ENCODE measurements at regions not wholly inside any gene's neighbourhood (a gene's known extent, or its start where the extent isn't known, plus 50 kb on each side); places are given as distances from the start of the nearest gene placed in this dataset.

DNA sequence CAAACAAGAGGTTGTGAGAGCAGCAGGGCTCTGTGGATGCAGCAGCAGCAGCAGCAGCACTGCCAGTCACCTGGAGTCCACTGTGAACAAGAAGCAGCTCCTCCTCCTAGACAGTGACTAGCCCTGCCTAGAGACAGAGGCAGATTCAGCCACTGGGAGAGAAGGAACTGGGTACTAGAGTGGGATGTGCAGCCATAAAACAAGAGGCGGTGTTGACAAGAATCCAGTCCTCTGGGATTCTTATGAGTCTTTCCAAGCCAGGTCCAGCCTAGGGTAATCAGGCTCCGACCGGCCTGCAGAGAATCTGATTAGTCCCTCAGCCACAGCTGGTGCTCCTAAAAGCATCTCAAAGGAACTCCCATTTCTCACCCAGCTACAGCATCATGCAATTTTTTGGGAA is 83.9 kb upstream of the USP47 start:
- H3K4me3 ChIP-seq (ENCODE audit: low read length), result no peak overlapping the region
- no peak for DNase-seq (ENCODE audit: low read depth)
- TF ChIP-seq, protein P1, sequence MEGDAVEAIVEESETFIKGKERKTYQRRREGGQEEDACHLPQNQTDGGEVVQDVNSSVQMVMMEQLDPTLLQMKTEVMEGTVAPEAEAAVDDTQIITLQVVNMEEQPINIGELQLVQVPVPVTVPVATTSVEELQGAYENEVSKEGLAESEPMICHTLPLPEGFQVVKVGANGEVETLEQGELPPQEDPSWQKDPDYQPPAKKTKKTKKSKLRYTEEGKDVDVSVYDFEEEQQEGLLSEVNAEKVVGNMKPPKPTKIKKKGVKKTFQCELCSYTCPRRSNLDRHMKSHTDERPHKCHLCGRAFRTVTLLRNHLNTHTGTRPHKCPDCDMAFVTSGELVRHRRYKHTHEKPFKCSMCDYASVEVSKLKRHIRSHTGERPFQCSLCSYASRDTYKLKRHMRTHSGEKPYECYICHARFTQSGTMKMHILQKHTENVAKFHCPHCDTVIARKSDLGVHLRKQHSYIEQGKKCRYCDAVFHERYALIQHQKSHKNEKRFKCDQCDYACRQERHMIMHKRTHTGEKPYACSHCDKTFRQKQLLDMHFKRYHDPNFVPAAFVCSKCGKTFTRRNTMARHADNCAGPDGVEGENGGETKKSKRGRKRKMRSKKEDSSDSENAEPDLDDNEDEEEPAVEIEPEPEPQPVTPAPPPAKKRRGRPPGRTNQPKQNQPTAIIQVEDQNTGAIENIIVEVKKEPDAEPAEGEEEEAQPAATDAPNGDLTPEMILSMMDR (IDR thresholded peaks at IDR 0.05; ENCODE audit: insufficient read depth, low read depth, low read length, missing control alignments), result no peak

DNA sequence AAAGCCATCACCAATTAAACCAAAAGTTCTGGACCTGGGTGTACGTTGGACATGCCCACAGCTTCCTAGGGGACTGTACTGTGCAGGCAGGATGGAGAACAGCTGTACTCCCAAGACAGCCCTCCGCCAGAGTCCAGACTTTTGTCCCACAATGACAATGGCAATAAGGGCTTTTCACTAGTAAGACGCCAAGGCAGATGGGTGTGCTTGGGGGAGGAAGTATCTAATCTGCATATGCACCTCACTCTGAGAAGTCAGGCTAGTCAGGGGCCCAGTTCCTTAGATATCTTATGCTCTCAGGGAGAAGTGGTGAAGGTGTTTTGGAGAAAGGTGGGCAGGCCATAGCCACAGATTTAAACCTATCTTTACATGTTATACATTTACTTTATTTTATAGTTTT is 85.1 kb upstream of the USP47 start:
- DNase-seq (ENCODE audit: low read depth), result no peak
- H3K4me3 ChIP-seq (ENCODE audit: low read length), result no peak overlapping the region
- TF ChIP-seq, protein P1 (IDR thresholded peaks at IDR 0.05; ENCODE audit: insufficient read depth, low read depth, low read length, missing control alignments), result no peak

DNA sequence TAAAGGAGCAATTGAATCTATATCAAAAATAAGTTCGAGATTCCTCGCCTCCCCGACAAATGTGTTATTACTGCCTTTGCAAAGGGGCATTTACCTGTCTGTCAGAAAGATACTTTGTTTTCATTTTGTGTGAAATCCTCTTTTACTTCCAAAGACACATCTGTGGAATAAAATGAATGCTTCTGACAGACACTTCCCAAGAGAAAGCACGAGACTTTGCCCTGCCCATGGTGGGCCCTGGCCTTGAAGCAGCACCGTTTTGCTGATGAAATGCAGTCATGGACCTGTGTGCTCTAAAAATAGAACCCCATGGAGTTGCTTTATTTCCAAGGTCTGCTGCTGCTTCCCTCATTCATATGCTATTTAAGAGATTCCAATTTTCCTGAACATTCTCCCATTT is 85.9 kb upstream of the USP47 start:
- DNase-seq (ENCODE audit: low read depth), result no peak
- no peak overlapping the region for H3K4me3 ChIP-seq (ENCODE audit: low read length)
- TF ChIP-seq, protein P1 (IDR thresholded peaks at IDR 0.05; ENCODE audit: insufficient read depth, low read depth, low read length, missing control alignments), result no peak

DNA sequence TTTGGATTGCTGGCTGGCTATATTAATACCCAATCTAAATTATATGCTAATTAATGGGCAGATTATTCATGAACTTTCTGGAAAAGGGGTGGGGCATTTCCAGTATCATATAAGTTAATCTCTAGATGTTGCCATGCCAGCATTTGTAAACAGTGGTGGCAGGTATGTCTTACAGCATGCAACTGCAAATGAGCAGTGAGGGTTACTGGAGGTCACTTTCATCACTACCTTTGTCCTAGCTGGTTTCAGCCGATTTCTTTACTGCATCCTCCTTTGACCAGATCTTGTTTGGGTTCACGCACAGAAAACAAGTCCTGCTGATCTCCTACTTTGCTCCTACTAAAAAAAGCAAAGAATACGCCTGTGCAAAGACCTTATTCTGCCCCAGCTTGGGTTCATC is 89.1 kb upstream of the USP47 start:
- no peak overlapping the region for H3K4me3 ChIP-seq (ENCODE audit: low read length)
- TF ChIP-seq, protein P1 (IDR thresholded peaks at IDR 0.05; ENCODE audit: insufficient read depth, low read depth, low read length, missing control alignments), result no peak
- peak; percentile 12 for DNase-seq (ENCODE audit: low read depth)

DNA sequence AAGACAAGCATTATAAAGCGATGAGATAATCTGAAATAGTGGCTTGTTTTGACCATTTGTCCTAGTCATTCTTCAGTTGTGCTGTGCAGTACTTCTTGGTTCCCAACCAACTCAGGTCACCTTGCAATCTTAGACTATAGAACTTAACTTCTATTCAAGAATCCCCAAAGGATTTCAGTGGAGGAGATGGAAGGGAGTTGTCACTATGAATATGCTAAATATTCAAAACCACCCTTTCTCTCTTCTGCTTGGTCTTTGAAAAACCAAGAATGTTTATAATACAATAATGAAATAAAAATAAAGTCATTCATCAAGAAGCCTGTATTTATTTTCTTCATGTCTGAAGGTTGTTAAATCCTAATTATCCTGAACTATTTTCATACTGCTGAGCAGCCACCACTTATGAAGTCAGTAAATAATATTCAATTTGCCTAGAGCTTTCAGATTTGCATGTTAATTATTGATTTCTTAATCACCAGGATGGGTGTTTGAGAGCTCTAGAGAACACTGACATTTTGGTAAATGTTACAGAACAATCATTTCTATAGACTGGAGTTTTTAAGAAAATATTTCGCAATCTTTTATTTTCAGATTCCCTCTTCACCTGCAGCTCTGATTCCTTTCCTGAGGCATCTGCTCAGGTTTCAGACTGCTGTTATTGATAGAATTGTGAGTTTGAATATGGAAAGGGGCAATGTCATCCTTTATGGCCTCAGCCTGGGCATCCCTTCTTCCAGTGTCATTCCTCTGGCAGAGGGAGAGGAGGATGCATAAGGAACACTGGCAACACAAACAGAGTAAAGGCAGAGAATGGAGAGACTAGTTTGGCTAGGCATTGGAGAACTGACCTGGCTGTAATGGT is 91.5 kb upstream of the USP47 start:
- no peak overlapping the region for H3K4me3 ChIP-seq (ENCODE audit: low read length)
- TF ChIP-seq, protein P1 (IDR thresholded peaks at IDR 0.05; ENCODE audit: insufficient read depth, low read depth, low read length, missing control alignments), result no peak

DNA sequence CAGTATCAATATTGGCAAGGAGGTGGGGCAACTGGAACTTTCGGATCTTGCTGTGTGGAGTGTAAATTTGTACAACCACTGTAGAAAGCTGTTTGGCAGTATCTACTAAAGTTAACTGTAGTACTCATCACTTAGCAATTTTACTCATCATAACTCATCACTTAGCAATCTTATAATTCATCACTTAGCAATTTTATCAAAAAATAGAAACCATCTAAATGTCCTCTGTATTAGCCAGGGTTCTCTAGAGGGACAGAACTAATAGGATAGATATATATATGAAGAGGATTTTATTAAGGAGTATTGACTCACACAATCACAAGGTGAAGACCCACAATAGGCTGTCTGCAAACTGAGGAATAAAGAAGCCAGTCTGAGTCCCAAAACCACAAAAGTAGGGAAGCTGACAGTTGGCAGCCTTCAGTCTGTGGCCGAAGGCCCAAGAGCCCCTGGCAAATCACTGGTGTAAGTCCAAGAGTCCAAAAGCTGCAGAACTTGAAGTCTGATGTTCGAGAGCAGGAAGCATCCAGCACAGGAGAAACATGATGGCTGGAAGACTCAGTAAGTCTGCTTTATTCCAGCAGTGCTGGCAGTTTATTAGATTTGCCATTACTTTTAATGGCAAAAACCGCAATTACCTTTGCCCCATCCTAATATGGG is 92.9 kb upstream of the USP47 start:
- no peak overlapping the region for H3K4me3 ChIP-seq (ENCODE audit: low read length)
- TF ChIP-seq, protein P1 (IDR thresholded peaks at IDR 0.05; ENCODE audit: insufficient read depth, low read depth, low read length, missing control alignments), result no peak
- peak; percentile 55 for DNase-seq (ENCODE audit: low read depth)

More for the DNA sequence above, 91.5 kb upstream of the USP47 start:
- no peak for DNase-seq (ENCODE audit: low read depth)
